ENCODE measurements at regions not wholly inside any gene's neighbourhood (a gene's known extent, or its start where the extent isn't known, plus 50 kb on each side); places are given as distances from the start of the nearest gene placed in this dataset.

DNA sequence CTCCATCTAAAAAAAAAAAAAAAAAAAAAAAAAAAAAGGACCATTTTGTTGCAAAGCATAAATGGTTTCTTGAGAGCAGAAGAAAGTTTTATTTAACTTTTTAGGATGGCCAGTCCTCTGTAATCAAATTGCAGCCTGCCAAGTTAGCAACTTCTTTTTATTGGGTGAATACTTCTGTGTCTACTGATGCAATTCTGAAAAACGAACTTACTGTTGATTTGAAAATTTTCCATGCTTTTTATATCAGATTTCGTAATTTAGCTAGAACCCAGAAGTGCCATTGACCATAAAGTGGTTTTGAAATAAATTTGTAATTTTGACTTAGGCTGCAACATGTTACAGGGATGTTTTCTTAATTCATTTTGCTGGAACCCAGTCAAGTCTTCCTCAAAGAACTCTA lies 269.1 kb upstream of the ACTBL2 start:
- TF ChIP-seq, protein P1, sequence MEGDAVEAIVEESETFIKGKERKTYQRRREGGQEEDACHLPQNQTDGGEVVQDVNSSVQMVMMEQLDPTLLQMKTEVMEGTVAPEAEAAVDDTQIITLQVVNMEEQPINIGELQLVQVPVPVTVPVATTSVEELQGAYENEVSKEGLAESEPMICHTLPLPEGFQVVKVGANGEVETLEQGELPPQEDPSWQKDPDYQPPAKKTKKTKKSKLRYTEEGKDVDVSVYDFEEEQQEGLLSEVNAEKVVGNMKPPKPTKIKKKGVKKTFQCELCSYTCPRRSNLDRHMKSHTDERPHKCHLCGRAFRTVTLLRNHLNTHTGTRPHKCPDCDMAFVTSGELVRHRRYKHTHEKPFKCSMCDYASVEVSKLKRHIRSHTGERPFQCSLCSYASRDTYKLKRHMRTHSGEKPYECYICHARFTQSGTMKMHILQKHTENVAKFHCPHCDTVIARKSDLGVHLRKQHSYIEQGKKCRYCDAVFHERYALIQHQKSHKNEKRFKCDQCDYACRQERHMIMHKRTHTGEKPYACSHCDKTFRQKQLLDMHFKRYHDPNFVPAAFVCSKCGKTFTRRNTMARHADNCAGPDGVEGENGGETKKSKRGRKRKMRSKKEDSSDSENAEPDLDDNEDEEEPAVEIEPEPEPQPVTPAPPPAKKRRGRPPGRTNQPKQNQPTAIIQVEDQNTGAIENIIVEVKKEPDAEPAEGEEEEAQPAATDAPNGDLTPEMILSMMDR (IDR thresholded peaks at IDR 0.05), result no peak
- TF ChIP-seq POLR2AphosphoS5 (IDR thresholded peaks at IDR 0.05), result no peak
- no peak for TF ChIP-seq EP300 (IDR thresholded peaks at IDR 0.05)
- TF ChIP-seq POLR2A (IDR thresholded peaks at IDR 0.05), result no peak

Measured in stomach (tissue), 4 donors.